Osteocyte (in vitro differentiated cells): ENCODE measurements at regions not wholly inside any gene's neighbourhood (a gene's known extent, or its start where the extent isn't known, plus 50 kb on each side); places are given as distances from the start of the nearest gene placed in this dataset.
"Not testable (repeated sequence)": the region's sequence is repeated elsewhere in the genome, so short reads cannot be mapped to it uniquely, and the experiment has no call there.

Experiments
- DNase-seq: peaks from one replicate; pipeline ENCODE4 v3.0.0; 2021; ENCODE audit warnings: mixed read lengths; ENCODE audit not compliant: unreplicated experiment; ENCODE audit errors: extremely low spot score
- H3K27ac Mint-ChIP-seq: one replicate; pipeline ENCODE4 v1.8.0; 2021; ENCODE audit warnings: mild to moderate bottlenecking, mixed read lengths; ENCODE audit not compliant: unreplicated experiment
- H3K27me3 Mint-ChIP-seq: one replicate; pipeline ENCODE4 v1.8.0; 2021; ENCODE audit warnings: mixed read lengths; ENCODE audit not compliant: unreplicated experiment
- H3K36me3 Mint-ChIP-seq: one replicate; pipeline ENCODE4 v1.8.0; 2021; ENCODE audit warnings: mixed read lengths; ENCODE audit not compliant: unreplicated experiment
- H3K4me1 Mint-ChIP-seq: one replicate; pipeline ENCODE4 v1.8.0; 2021; ENCODE audit warnings: mixed read lengths; ENCODE audit not compliant: unreplicated experiment
- H3K4me3 Mint-ChIP-seq: one replicate; pipeline ENCODE4 v1.8.0; 2021; ENCODE audit warnings: mild to moderate bottlenecking, moderate library complexity, mixed read lengths; ENCODE audit not compliant: unreplicated experiment
- H3K9me3 Mint-ChIP-seq: one replicate; pipeline ENCODE4 v1.8.0; 2021; ENCODE audit warnings: mixed read lengths; ENCODE audit not compliant: unreplicated experiment
- TF ChIP-seq, protein P1 (sequence below): fragments of 200-600 bp; sonication (generic); IDR thresholded peaks from 2 replicates; pipeline ENCODE4 v1.5.0; 2021; ENCODE audit warnings: antibody characterized with exemption, mild to moderate bottlenecking, moderate library complexity

- Mint-ChIP-seq H3K27me3 (no peaks in the 10 kb centered on the region), H3K9me3 (no peaks in the 10 kb centered on the region), H3K4me1 (no peaks in the 10 kb centered on the region), H3K36me3 (no peaks in the 10 kb centered on the region), H3K27ac (no peak overlapping the region), H3K4me3 (no peak overlapping the region)
- DNase-seq, result no peak
- TF ChIP-seq, protein P1, sequence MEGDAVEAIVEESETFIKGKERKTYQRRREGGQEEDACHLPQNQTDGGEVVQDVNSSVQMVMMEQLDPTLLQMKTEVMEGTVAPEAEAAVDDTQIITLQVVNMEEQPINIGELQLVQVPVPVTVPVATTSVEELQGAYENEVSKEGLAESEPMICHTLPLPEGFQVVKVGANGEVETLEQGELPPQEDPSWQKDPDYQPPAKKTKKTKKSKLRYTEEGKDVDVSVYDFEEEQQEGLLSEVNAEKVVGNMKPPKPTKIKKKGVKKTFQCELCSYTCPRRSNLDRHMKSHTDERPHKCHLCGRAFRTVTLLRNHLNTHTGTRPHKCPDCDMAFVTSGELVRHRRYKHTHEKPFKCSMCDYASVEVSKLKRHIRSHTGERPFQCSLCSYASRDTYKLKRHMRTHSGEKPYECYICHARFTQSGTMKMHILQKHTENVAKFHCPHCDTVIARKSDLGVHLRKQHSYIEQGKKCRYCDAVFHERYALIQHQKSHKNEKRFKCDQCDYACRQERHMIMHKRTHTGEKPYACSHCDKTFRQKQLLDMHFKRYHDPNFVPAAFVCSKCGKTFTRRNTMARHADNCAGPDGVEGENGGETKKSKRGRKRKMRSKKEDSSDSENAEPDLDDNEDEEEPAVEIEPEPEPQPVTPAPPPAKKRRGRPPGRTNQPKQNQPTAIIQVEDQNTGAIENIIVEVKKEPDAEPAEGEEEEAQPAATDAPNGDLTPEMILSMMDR, result no peak
Measured at GRCh38 chr12:16785953-16786352, 180.0 kb upstream of the LMO3 start.

DNA sequence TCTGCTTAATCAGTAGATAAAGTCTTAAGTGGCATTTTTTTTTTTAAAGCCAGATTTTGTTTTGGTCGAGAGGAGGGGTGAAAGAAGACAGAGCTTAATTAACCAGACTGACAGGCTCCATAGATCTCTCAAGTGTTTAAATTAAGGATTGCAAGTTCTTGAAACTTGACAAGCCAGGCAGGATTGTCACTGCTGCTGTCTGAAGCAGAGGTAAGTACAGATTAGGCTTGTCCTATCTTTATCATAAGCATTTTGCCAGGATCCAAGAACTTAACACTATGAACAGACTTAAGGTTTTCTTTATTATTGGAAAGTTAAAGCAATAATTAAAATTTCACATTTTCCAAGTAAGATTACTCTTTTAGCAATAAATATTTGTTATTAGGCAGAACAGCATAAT is 179.6 kb upstream of the LMO3 start:
- Mint-ChIP-seq H3K27me3 (no peaks in the 10 kb centered on the region), H3K36me3 (no peaks in the 10 kb centered on the region), H3K4me3 (no peak overlapping the region), H3K4me1 (no peaks in the 10 kb centered on the region), H3K27ac (no peak overlapping the region), H3K9me3 (no peaks in the 10 kb centered on the region)
- no peak for DNase-seq
- TF ChIP-seq, protein P1, result no peak

- H3K27me3 Mint-ChIP-seq, DNase-seq, H3K36me3 Mint-ChIP-seq, H3K4me1 Mint-ChIP-seq, H3K4me3 Mint-ChIP-seq, H3K27ac Mint-ChIP-seq: not testable (repeated sequence)
- H3K9me3 Mint-ChIP-seq, result peaks cover 24% of the 10 kb centered on the region
Measured at GRCh38 chr12:16769129-16769528, 163.2 kb upstream of the LMO3 start.

GRCh38 chr12:16766736-16767135 is 160.8 kb upstream of the LMO3 start:
- TF ChIP-seq, protein P1, result no peak
- no peak overlapping the region for H3K27ac Mint-ChIP-seq
- DNase-seq, result no peak
- H3K27me3 Mint-ChIP-seq, result no peaks in the 10 kb centered on the region
- H3K9me3 Mint-ChIP-seq, result peaks cover 17% of the 10 kb centered on the region
- no peaks in the 10 kb centered on the region for H3K36me3 Mint-ChIP-seq
- no peak overlapping the region for H3K4me3 Mint-ChIP-seq
- no peaks in the 10 kb centered on the region for H3K4me1 Mint-ChIP-seq

- H3K27ac Mint-ChIP-seq, result no peak overlapping the region
- no peaks in the 10 kb centered on the region for H3K4me1 Mint-ChIP-seq
- H3K36me3 Mint-ChIP-seq, result no peaks in the 10 kb centered on the region
- H3K27me3 Mint-ChIP-seq, result no peaks in the 10 kb centered on the region
- peaks cover 6% of the 10 kb centered on the region for H3K9me3 Mint-ChIP-seq
- DNase-seq, result no peak
- TF ChIP-seq, protein P1, result no peak
- H3K4me3 Mint-ChIP-seq, result no peak overlapping the region
Measured at GRCh38 chr12:16763901-16764300, 157.9 kb upstream of the LMO3 start.
